Stimulated activated CD4-positive, alpha-beta T cell treated with anti-CD3 and anti-CD28 coated beads, Interleukin-12 subunit alpha, Interleukin-12 subunit beta, amount 100 ng/mL, for 48 hours (primary cell): ENCODE measurements at regions not wholly inside any gene's neighbourhood (a gene's known extent, or its start where the extent isn't known, plus 50 kb on each side); places are given as distances from the start of the nearest gene placed in this dataset.

Experiments
- DNase-seq, 3 donors: peaks; one replicate each; pipeline ENCODE4 v3.0.0-alpha.2; 2020; ENCODE audit warnings: low read depth in 2 of 3, low spot score in 1 of 3

- no peak for DNase-seq
Measured at GRCh38 chr12:115517913-115518312, 759.6 kb downstream of the MED13L start.

- DNase-seq, result no peak
Measured at GRCh38 chr12:115511986-115512711, 765.3 kb downstream of the MED13L start.

- DNase-seq, result no peak
Measured at GRCh38 chr12:115511305-115511704, 766.2 kb downstream of the MED13L start.

- no peak for DNase-seq
Measured at GRCh38 chr12:115508990-115509389, 768.5 kb downstream of the MED13L start.

GRCh38 chr12:115507951-115508722, 769.4 kb downstream of the MED13L start:
- no peak for DNase-seq

- DNase-seq, result no peak
Measured at GRCh38 chr12:115507560-115507889, 770.0 kb downstream of the MED13L start.

GRCh38 chr12:115506822-115507559, 770.5 kb downstream of the MED13L start:
- DNase-seq, result no peak

GRCh38 chr12:115504306-115505290, 772.9 kb downstream of the MED13L start:
- DNase-seq, result no peak

GRCh38 chr12:115500872-115501271, 776.6 kb downstream of the MED13L start:
- DNase-seq, result no peak

GRCh38 chr12:115495300-115495699, 782.2 kb downstream of the MED13L start:
- no peak for DNase-seq

- DNase-seq, result no peak
Measured at GRCh38 chr12:115492553-115492952, 784.9 kb downstream of the MED13L start.

GRCh38 chr12:115491511-115492250, 785.8 kb downstream of the MED13L start:
- DNase-seq, result no peak

GRCh38 chr12:115489253-115489652, 788.2 kb downstream of the MED13L start:
- no peak for DNase-seq

GRCh38 chr12:115485967-115486366, 791.5 kb downstream of the MED13L start:
- DNase-seq, result no peak

- DNase-seq, result no peak
Measured at GRCh38 chr12:115485503-115485902, 792.0 kb downstream of the MED13L start.

- no peak for DNase-seq
Measured at GRCh38 chr12:115482943-115483342, 794.5 kb downstream of the MED13L start.

GRCh38 chr12:115481141-115481540, 796.4 kb downstream of the MED13L start:
- no peak for DNase-seq

- no peak for DNase-seq
Measured at GRCh38 chr12:115478505-115478904, 794.5 kb upstream of the TBX3 start.

- no peak for DNase-seq
Measured at GRCh38 chr12:115474539-115475353, 790.8 kb upstream of the TBX3 start.
